Heart left ventricle (tissue), 13 donors: ENCODE measurements at regions not wholly inside any gene's neighbourhood (a gene's known extent, or its start where the extent isn't known, plus 50 kb on each side); places are given as distances from the start of the nearest gene placed in this dataset.

Experiments used
- POLR2A ChIP-seq, 2 donors: fragments of 450-650 bp; IDR thresholded peaks; one replicate each; pipeline ENCODE4 v1.6.1; 2017; ENCODE audit warnings: antibody characterized with exemption in 2 of 2, mild to moderate bottlenecking in 2 of 2, moderate library complexity in 2 of 2
- TF ChIP-seq, protein P1 (sequence below), 12 donors: fragments of 200-600 bp; sonication (generic) in 4 of 12; IDR thresholded peaks; one replicate each; pipeline versions ENCODE4 v1.5.0 to v1.8.0; 2018 to 2022; ENCODE audit warnings: antibody characterized with exemption in 12 of 12, mild to moderate bottlenecking in 5 of 12
- donor health status: ischemic (EF 13 %, LVEDD 7.1; RV severe dilation, severe dysfunction).
- donor health status: DM: no; HTN: yes; CAD: no.
- donor health status: DM: no; HTN: no; CAD: no.
- donor health status: ischemic (EF 25% LVEDD 6.9; RV normal size, moderate dysfunction).
- donor health status: ischemic (EF 25% LVEDD 5.7; RV mildly dilated, moderate dysfunction).
- donor health status: ischemic (EF 35%, LVEDD 5.7; RV mildly dilated, moderate dysfunction).
- donor health status: nonischemic (EF 11% LVEDD 7.7; RV severe dilation, severe dysfunction).
- donor health status: DM: yes; HTN: yes; CAD: no.
- donor health status: PGD.
- donor health status: ischemic (EF 29% LVEDD 5.4; RV normal size, mild dysfunction).
- donor health status: nonischemic (EF 23%, LVEDD 6.1; RV moderate dilation, normal function).

DNA sequence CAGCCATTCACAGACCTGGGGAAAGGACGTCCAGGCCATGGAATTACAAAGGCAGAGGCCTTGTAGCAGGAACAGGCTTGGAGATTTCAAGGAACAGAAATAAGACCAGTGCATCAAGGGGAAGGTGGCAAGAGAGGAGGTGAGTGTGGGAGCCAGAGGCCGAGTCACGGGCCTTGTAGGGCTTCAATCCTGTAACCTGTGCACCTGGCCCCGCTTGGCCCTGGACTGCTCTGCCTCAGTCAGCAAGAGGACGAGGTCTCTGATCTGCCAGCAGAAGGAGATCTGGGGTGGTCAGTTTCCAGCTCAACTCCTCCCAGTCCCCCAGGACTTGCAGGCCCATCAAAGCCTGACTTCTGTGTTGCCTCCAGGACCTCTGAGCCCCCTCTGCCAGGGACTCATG is 200.8 kb downstream of the VRK1 start:
- TF ChIP-seq, protein P1, sequence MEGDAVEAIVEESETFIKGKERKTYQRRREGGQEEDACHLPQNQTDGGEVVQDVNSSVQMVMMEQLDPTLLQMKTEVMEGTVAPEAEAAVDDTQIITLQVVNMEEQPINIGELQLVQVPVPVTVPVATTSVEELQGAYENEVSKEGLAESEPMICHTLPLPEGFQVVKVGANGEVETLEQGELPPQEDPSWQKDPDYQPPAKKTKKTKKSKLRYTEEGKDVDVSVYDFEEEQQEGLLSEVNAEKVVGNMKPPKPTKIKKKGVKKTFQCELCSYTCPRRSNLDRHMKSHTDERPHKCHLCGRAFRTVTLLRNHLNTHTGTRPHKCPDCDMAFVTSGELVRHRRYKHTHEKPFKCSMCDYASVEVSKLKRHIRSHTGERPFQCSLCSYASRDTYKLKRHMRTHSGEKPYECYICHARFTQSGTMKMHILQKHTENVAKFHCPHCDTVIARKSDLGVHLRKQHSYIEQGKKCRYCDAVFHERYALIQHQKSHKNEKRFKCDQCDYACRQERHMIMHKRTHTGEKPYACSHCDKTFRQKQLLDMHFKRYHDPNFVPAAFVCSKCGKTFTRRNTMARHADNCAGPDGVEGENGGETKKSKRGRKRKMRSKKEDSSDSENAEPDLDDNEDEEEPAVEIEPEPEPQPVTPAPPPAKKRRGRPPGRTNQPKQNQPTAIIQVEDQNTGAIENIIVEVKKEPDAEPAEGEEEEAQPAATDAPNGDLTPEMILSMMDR (IDR thresholded peaks at IDR 0.05) = no peak
- no peak for TF ChIP-seq POLR2A (IDR thresholded peaks at IDR 0.05)
